ENCODE measurements at regions not wholly inside any gene's neighbourhood (a gene's known extent, or its start where the extent isn't known, plus 50 kb on each side); places are given as distances from the start of the nearest gene placed in this dataset.

DNA sequence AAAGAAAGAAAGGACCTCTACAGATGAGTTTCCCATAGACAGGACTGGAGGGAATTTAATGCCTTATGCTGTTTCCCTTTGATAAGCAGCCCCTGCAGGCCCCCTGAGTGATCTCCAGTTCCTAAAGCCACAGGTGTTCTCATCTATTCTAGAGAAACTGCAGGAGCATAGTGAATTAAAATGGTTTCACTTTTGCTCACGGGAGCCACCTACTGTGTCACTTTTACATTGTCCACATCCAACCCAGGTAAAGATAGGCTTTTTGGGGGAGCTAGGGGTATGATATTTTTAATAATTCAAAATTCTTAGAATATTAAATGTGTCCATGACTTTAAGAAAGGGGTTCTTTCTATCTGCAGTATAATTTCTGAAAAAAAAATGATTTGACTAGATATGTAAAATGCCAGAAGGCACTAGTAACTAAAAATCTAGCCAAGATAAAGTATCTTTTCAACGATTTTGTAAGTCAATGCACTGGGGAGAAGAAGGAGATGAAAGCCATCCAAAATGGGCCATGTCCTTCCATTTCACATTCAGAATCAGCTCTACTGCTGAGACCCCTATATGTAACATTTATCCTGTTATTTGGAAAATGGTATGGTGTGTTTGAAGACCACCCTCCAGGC is 267.3 kb upstream of the DUSP10 start:
- TF ChIP-seq, protein P1, sequence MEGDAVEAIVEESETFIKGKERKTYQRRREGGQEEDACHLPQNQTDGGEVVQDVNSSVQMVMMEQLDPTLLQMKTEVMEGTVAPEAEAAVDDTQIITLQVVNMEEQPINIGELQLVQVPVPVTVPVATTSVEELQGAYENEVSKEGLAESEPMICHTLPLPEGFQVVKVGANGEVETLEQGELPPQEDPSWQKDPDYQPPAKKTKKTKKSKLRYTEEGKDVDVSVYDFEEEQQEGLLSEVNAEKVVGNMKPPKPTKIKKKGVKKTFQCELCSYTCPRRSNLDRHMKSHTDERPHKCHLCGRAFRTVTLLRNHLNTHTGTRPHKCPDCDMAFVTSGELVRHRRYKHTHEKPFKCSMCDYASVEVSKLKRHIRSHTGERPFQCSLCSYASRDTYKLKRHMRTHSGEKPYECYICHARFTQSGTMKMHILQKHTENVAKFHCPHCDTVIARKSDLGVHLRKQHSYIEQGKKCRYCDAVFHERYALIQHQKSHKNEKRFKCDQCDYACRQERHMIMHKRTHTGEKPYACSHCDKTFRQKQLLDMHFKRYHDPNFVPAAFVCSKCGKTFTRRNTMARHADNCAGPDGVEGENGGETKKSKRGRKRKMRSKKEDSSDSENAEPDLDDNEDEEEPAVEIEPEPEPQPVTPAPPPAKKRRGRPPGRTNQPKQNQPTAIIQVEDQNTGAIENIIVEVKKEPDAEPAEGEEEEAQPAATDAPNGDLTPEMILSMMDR (conservative IDR thresholded peaks at IDR 0.05): peak; percentile 28
- no peak for TF ChIP-seq ZFX (IDR thresholded peaks at IDR 0.05)

All from C4-2B (cell line).